IPS-18a (cell line): ENCODE measurements at regions not wholly inside any gene's neighbourhood (a gene's known extent, or its start where the extent isn't known, plus 50 kb on each side); places are given as distances from the start of the nearest gene placed in this dataset.
"Not testable (repeated sequence)": the region's sequence is repeated elsewhere in the genome, so short reads cannot be mapped to it uniquely, and the experiment has no call there.

Source experiments
- H3K27ac ChIP-seq: one replicate; pipeline ENCODE4 v1.5.1; 2013; ENCODE audit warnings: low read length
- H3K27me3 ChIP-seq: one replicate; pipeline ENCODE4 v1.6.1; 2013; ENCODE audit warnings: mild to moderate bottlenecking, low read length; ENCODE audit not compliant: control insufficient read depth, insufficient read depth
- H3K36me3 ChIP-seq: one replicate; pipeline ENCODE4 v1.6.1; 2013; ENCODE audit warnings: low read depth, low read length; ENCODE audit not compliant: control insufficient read depth
- H3K4me1 ChIP-seq: one replicate; pipeline ENCODE4 v1.6.1; 2013; ENCODE audit warnings: low read depth, low read length; ENCODE audit not compliant: control insufficient read depth
- H3K4me3 ChIP-seq: one replicate; pipeline ENCODE4 v1.5.1; 2013; ENCODE audit warnings: low read length
- H3K9ac ChIP-seq: one replicate; pipeline ENCODE4 v1.6.1; 2013; ENCODE audit warnings: mild to moderate bottlenecking, low read length, moderate library complexity
- H3K9me3 ChIP-seq: one replicate; pipeline ENCODE4 v1.6.1; 2013; ENCODE audit warnings: low read depth, low read length; ENCODE audit not compliant: control insufficient read depth

- Histone ChIP-seq H3K9ac (no peak overlapping the region), H3K4me3 (no peak overlapping the region), H3K9me3 (no peaks in the 10 kb centered on the region), H3K36me3 (no peaks in the 10 kb centered on the region), H3K4me1 (no peaks in the 10 kb centered on the region), H3K27ac (no peak overlapping the region), H3K27me3 (no peaks in the 10 kb centered on the region)
Measured at GRCh38 chr15:36175186-36175740, 404.2 kb upstream of the CDIN1 start.

GRCh38 chr15:36175741-36176291 lies 403.6 kb upstream of the CDIN1 start:
- no peaks in the 10 kb centered on the region for H3K36me3 ChIP-seq
- no peaks in the 10 kb centered on the region for H3K27me3 ChIP-seq
- H3K4me1 ChIP-seq = no peaks in the 10 kb centered on the region
- no peak overlapping the region for H3K4me3 ChIP-seq
- H3K9me3 ChIP-seq = no peaks in the 10 kb centered on the region
- no peak overlapping the region for H3K27ac ChIP-seq
- no peak overlapping the region for H3K9ac ChIP-seq

- no peak overlapping the region for H3K9ac ChIP-seq
- H3K36me3 ChIP-seq = no peaks in the 10 kb centered on the region
- H3K4me3 ChIP-seq = no peak overlapping the region
- no peak overlapping the region for H3K27ac ChIP-seq
- no peaks in the 10 kb centered on the region for H3K9me3 ChIP-seq
- H3K4me1 ChIP-seq = no peaks in the 10 kb centered on the region
- no peaks in the 10 kb centered on the region for H3K27me3 ChIP-seq
Measured at GRCh38 chr15:36177590-36178302, 401.7 kb upstream of the CDIN1 start.

GRCh38 chr15:36178303-36178633 lies 401.2 kb upstream of the CDIN1 start:
- Histone ChIP-seq H3K4me3 (no peak overlapping the region), H3K27ac (no peak overlapping the region), H3K4me1 (no peaks in the 10 kb centered on the region), H3K9me3 (no peaks in the 10 kb centered on the region), H3K36me3 (no peaks in the 10 kb centered on the region), H3K27me3 (no peaks in the 10 kb centered on the region), H3K9ac (no peak overlapping the region)

GRCh38 chr15:36183201-36183600 lies 396.2 kb upstream of the CDIN1 start:
- Histone ChIP-seq H3K9ac (no peak overlapping the region), H3K4me3 (no peak overlapping the region), H3K36me3 (no peaks in the 10 kb centered on the region), H3K27me3 (no peaks in the 10 kb centered on the region), H3K4me1 (no peaks in the 10 kb centered on the region), H3K27ac (no peak overlapping the region), H3K9me3 (no peaks in the 10 kb centered on the region)

- no peaks in the 10 kb centered on the region for H3K9me3 ChIP-seq
- H3K4me3 ChIP-seq = no peak overlapping the region
- H3K36me3 ChIP-seq = no peaks in the 10 kb centered on the region
- no peaks in the 10 kb centered on the region for H3K27me3 ChIP-seq
- no peak overlapping the region for H3K27ac ChIP-seq
- H3K9ac ChIP-seq = no peak overlapping the region
- H3K4me1 ChIP-seq = no peaks in the 10 kb centered on the region
Measured at GRCh38 chr15:36185438-36185837, 394.0 kb upstream of the CDIN1 start.

GRCh38 chr15:36185845-36186244 lies 393.6 kb upstream of the CDIN1 start:
- Histone ChIP-seq H3K4me1 (no peaks in the 10 kb centered on the region), H3K4me3 (no peak overlapping the region), H3K36me3 (no peaks in the 10 kb centered on the region), H3K27ac (no peak overlapping the region), H3K27me3 (no peaks in the 10 kb centered on the region), H3K9ac (no peak overlapping the region), H3K9me3 (no peaks in the 10 kb centered on the region)

GRCh38 chr15:36186376-36186775 lies 393.1 kb upstream of the CDIN1 start:
- Histone ChIP-seq H3K36me3 (no peaks in the 10 kb centered on the region), H3K4me1 (no peaks in the 10 kb centered on the region), H3K27me3 (no peaks in the 10 kb centered on the region), H3K27ac (no peak overlapping the region), H3K4me3 (no peak overlapping the region), H3K9me3 (no peaks in the 10 kb centered on the region), H3K9ac (no peak overlapping the region)

GRCh38 chr15:36191459-36191858 lies 388.0 kb upstream of the CDIN1 start:
- no peak overlapping the region for H3K27ac ChIP-seq
- H3K27me3 ChIP-seq = no peaks in the 10 kb centered on the region
- no peak overlapping the region for H3K4me3 ChIP-seq
- H3K9me3 ChIP-seq = no peaks in the 10 kb centered on the region
- H3K36me3 ChIP-seq = no peaks in the 10 kb centered on the region
- no peaks in the 10 kb centered on the region for H3K4me1 ChIP-seq
- H3K9ac ChIP-seq = no peak overlapping the region

GRCh38 chr15:36195361-36196007 lies 383.9 kb upstream of the CDIN1 start:
- H3K9ac ChIP-seq, H3K27me3 ChIP-seq, H3K9me3 ChIP-seq, H3K4me1 ChIP-seq, H3K4me3 ChIP-seq, H3K27ac ChIP-seq, H3K36me3 ChIP-seq: not testable (repeated sequence)

GRCh38 chr15:36208868-36209582 lies 370.4 kb upstream of the CDIN1 start:
- Histone ChIP-seq H3K36me3 (no peaks in the 10 kb centered on the region), H3K27me3 (no peaks in the 10 kb centered on the region), H3K4me3 (no peak overlapping the region), H3K9me3 (no peaks in the 10 kb centered on the region), H3K27ac (no peak overlapping the region), H3K4me1 (no peaks in the 10 kb centered on the region), H3K9ac (no peak overlapping the region)
